Central memory CD8-positive, alpha-beta T cell (primary cell): ENCODE measurements at regions not wholly inside any gene's neighbourhood (a gene's known extent, or its start where the extent isn't known, plus 50 kb on each side); places are given as distances from the start of the nearest gene placed in this dataset.

Source experiments
- ATAC-seq: fragments of 150-1000 bp; cut with Tn5 transposase; replicated peaks from 2 replicates; pipeline ENCODE4 v1.10.0; 2022; ENCODE audit warnings: mild to moderate bottlenecking, moderate FRiP score, moderate number of reproducible peaks; ENCODE audit not compliant: poor library complexity, severe bottlenecking; ENCODE audit errors: extremely low read depth
- DNase-seq, 2 donors: peaks; one replicate each; pipeline ENCODE4 v3.0.0; 2021; ENCODE audit warnings: low spot score in 2 of 2
- H3K27ac Mint-ChIP-seq: one replicate; pipeline ENCODE4 v1.8.0; 2022; ENCODE audit warnings: low read depth, mild to moderate bottlenecking, moderate library complexity, mixed read lengths
- H3K27me3 Mint-ChIP-seq: one replicate; pipeline ENCODE4 v1.8.0; 2022; ENCODE audit warnings: mixed read lengths
- H3K36me3 Mint-ChIP-seq: one replicate; pipeline ENCODE4 v1.8.0; 2022; ENCODE audit warnings: mild to moderate bottlenecking, moderate library complexity, mixed read lengths; ENCODE audit not compliant: insufficient read depth
- H3K4me1 Mint-ChIP-seq: one replicate; pipeline ENCODE4 v1.8.0; 2022; ENCODE audit warnings: mixed read lengths
- H3K4me3 Mint-ChIP-seq: one replicate; pipeline ENCODE4 v1.8.0; 2022; ENCODE audit warnings: mild to moderate bottlenecking, moderate library complexity, mixed read lengths
- H3K9me3 Mint-ChIP-seq: one replicate; pipeline ENCODE4 v1.8.0; 2022; ENCODE audit warnings: mixed read lengths

GRCh38 chr17:74079537-74080300, 123.8 kb upstream of the RPL38 start:
- peaks cover under 1% of the 10 kb centered on the region for H3K9me3 Mint-ChIP-seq
- H3K27me3 Mint-ChIP-seq: peaks cover 29% of the 10 kb centered on the region
- DNase-seq: no peak
- no peaks in the 10 kb centered on the region for H3K4me1 Mint-ChIP-seq
- no peak for ATAC-seq
- no peak overlapping the region for H3K4me3 Mint-ChIP-seq
- no peak overlapping the region for H3K27ac Mint-ChIP-seq
- H3K36me3 Mint-ChIP-seq: no peaks in the 10 kb centered on the region

- H3K27ac Mint-ChIP-seq: no peak overlapping the region
- DNase-seq (no peak), ATAC-seq (no peak)
Observed at GRCh38 chr17:74080656-74081582, 122.6 kb upstream of the RPL38 start.

GRCh38 chr17:74082886-74083285, 120.6 kb upstream of the RPL38 start:
- no peak for ATAC-seq
- no peak overlapping the region for H3K4me3 Mint-ChIP-seq
- H3K27me3 Mint-ChIP-seq: peaks cover 51% of the 10 kb centered on the region
- H3K36me3 Mint-ChIP-seq: no peaks in the 10 kb centered on the region
- H3K27ac Mint-ChIP-seq: no peak overlapping the region
- no peaks in the 10 kb centered on the region for H3K4me1 Mint-ChIP-seq
- no peak for DNase-seq
- peaks cover 11% of the 10 kb centered on the region for H3K9me3 Mint-ChIP-seq

More at GRCh38 chr17:74080656-74081582, 122.6 kb upstream of the RPL38 start:
- Mint-ChIP-seq H3K4me1 (no peaks in the 10 kb centered on the region), H3K9me3 (peaks cover 11% of the 10 kb centered on the region), H3K27me3 (peaks cover 39% of the 10 kb centered on the region), H3K36me3 (no peaks in the 10 kb centered on the region), H3K4me3 (no peak overlapping the region)

GRCh38 chr17:74083321-74083720, 120.2 kb upstream of the RPL38 start:
- Mint-ChIP-seq H3K9me3 (peaks cover 11% of the 10 kb centered on the region), H3K4me1 (no peaks in the 10 kb centered on the region), H3K36me3 (no peaks in the 10 kb centered on the region), H3K27ac (no peak overlapping the region), H3K27me3 (peaks cover 56% of the 10 kb centered on the region), H3K4me3 (no peak overlapping the region)
- no peak for ATAC-seq
- no peak for DNase-seq

GRCh38 chr17:74085434-74085833, 118.0 kb upstream of the RPL38 start:
- Mint-ChIP-seq H3K4me1 (no peaks in the 10 kb centered on the region), H3K9me3 (peaks cover 11% of the 10 kb centered on the region), H3K27me3 (peaks cover 72% of the 10 kb centered on the region), H3K36me3 (no peaks in the 10 kb centered on the region), H3K27ac (no peak overlapping the region), H3K4me3 (no peak overlapping the region)
- DNase-seq: no peak
- no peak for ATAC-seq

GRCh38 chr17:74087002-74087585, 116.4 kb upstream of the RPL38 start:
- H3K36me3 Mint-ChIP-seq: no peaks in the 10 kb centered on the region
- peaks cover 83% of the 10 kb centered on the region for H3K27me3 Mint-ChIP-seq
- ATAC-seq (no peak), DNase-seq (no peak)
- H3K27ac Mint-ChIP-seq: no peak overlapping the region
- H3K4me3 Mint-ChIP-seq: no peak overlapping the region
- H3K4me1 Mint-ChIP-seq: no peaks in the 10 kb centered on the region
- H3K9me3 Mint-ChIP-seq: peaks cover 11% of the 10 kb centered on the region

- H3K36me3 Mint-ChIP-seq: no peaks in the 10 kb centered on the region
- no peak overlapping the region for H3K27ac Mint-ChIP-seq
- DNase-seq (no peak), ATAC-seq (no peak)
- peaks cover 71% of the 10 kb centered on the region for H3K27me3 Mint-ChIP-seq
- peaks cover 11% of the 10 kb centered on the region for H3K9me3 Mint-ChIP-seq
- no peaks in the 10 kb centered on the region for H3K4me1 Mint-ChIP-seq
- H3K4me3 Mint-ChIP-seq: no peak overlapping the region
Observed at GRCh38 chr17:74088285-74088933, 115.1 kb upstream of the RPL38 start.

- peaks cover 66% of the 10 kb centered on the region for H3K27me3 Mint-ChIP-seq
- H3K27ac Mint-ChIP-seq: no peak overlapping the region
- no peaks in the 10 kb centered on the region for H3K4me1 Mint-ChIP-seq
- ATAC-seq (no peak), DNase-seq (no peak)
- peaks cover 11% of the 10 kb centered on the region for H3K9me3 Mint-ChIP-seq
- no peaks in the 10 kb centered on the region for H3K36me3 Mint-ChIP-seq
- H3K4me3 Mint-ChIP-seq: no peak overlapping the region
Observed at GRCh38 chr17:74088934-74089329, 114.5 kb upstream of the RPL38 start.

GRCh38 chr17:74089380-74089779, 114.1 kb upstream of the RPL38 start:
- H3K4me1 Mint-ChIP-seq: no peaks in the 10 kb centered on the region
- peaks cover 63% of the 10 kb centered on the region for H3K27me3 Mint-ChIP-seq
- H3K4me3 Mint-ChIP-seq: no peak overlapping the region
- no peak for DNase-seq
- ATAC-seq: no peak
- H3K27ac Mint-ChIP-seq: no peak overlapping the region
- H3K36me3 Mint-ChIP-seq: no peaks in the 10 kb centered on the region
- H3K9me3 Mint-ChIP-seq: peaks cover 11% of the 10 kb centered on the region

- no peak overlapping the region for H3K27ac Mint-ChIP-seq
- H3K36me3 Mint-ChIP-seq: no peaks in the 10 kb centered on the region
- H3K9me3 Mint-ChIP-seq: peaks cover 8% of the 10 kb centered on the region
- no peak overlapping the region for H3K4me3 Mint-ChIP-seq
- ATAC-seq (no peak), DNase-seq (no peak)
- peaks cover 59% of the 10 kb centered on the region for H3K27me3 Mint-ChIP-seq
- no peaks in the 10 kb centered on the region for H3K4me1 Mint-ChIP-seq
Observed at GRCh38 chr17:74089869-74090464, 113.5 kb upstream of the RPL38 start.

GRCh38 chr17:74094651-74095050, 108.8 kb upstream of the RPL38 start:
- no peak for DNase-seq
- Mint-ChIP-seq H3K9me3 (no peaks in the 10 kb centered on the region), H3K27me3 (peaks cover 25% of the 10 kb centered on the region), H3K4me3 (no peak overlapping the region), H3K27ac (no peak overlapping the region), H3K4me1 (no peaks in the 10 kb centered on the region), H3K36me3 (no peaks in the 10 kb centered on the region)
- no peak for ATAC-seq

- no peak for DNase-seq
- H3K27ac Mint-ChIP-seq: no peak overlapping the region
- no peak for ATAC-seq
- no peaks in the 10 kb centered on the region for H3K9me3 Mint-ChIP-seq
- H3K4me3 Mint-ChIP-seq: no peak overlapping the region
- no peaks in the 10 kb centered on the region for H3K4me1 Mint-ChIP-seq
- no peaks in the 10 kb centered on the region for H3K36me3 Mint-ChIP-seq
- peaks cover 17% of the 10 kb centered on the region for H3K27me3 Mint-ChIP-seq
Observed at GRCh38 chr17:74096456-74096855, 107.0 kb upstream of the RPL38 start.
